SKM-1 (cell line): ENCODE measurements at regions not wholly inside any gene's neighbourhood (a gene's known extent, or its start where the extent isn't known, plus 50 kb on each side); places are given as distances from the start of the nearest gene placed in this dataset.

Experiments used
- DNase-seq: peaks from one replicate; lab custom pipeline; 2025; ENCODE audit not compliant: unreplicated experiment; lab: John Stamatoyannopoulos, UW

- no peak for DNase-seq
These were observed 234.0 kb downstream of the EPHA4 start for GRCh38 chr2:221337957-221338685.

GRCh38 chr2:221342388-221342787 is 229.7 kb downstream of the EPHA4 start:
- DNase-seq = no peak

DNA sequence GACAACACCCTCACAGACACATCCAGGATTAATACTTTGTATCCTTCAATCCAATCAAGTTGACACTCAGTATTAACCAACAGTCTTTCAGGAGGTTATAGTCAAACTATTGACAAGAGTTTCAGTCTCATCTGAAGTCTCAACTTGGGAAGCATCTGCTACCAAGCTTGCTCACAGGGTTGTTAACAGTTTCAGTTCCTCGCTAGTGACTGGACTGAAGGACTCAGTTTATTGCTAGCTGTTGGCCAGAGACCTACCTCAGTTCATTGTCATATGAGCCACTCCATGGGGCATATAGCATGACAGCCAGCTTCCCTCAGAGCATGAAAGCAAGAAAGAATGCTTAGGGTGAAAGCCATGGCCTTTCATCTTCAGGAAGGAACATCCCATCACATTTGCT is 228.6 kb downstream of the EPHA4 start:
- DNase-seq = no peak

GRCh38 chr2:221345516-221345915 is 226.6 kb downstream of the EPHA4 start:
- DNase-seq = no peak

GRCh38 chr2:221346411-221346810 is 225.7 kb downstream of the EPHA4 start:
- DNase-seq = no peak

DNA sequence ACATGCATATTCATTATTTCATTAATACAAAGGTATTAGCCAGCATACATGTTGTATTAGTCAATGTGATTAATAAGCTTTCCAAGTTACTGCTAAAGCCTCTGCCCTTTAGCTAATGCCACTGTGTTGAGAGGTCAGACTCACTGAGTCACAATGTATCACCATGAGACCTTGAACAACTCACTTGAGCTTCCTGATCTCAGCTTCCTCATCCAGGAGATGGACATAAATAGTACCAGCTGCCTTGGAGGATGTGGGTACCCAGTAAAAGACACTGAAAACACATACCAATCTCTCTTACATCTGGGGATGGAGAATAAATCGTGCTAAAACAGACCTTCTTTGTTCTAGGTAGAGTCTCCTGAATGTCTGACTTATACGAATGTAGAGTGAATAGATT is 224.6 kb downstream of the EPHA4 start:
- DNase-seq = no peak

- DNase-seq = no peak
These were observed 221.5 kb downstream of the EPHA4 start for GRCh38 chr2:221350616-221351015.

- DNase-seq = no peak
These were observed 218.9 kb downstream of the EPHA4 start for GRCh38 chr2:221353201-221353600.

DNA sequence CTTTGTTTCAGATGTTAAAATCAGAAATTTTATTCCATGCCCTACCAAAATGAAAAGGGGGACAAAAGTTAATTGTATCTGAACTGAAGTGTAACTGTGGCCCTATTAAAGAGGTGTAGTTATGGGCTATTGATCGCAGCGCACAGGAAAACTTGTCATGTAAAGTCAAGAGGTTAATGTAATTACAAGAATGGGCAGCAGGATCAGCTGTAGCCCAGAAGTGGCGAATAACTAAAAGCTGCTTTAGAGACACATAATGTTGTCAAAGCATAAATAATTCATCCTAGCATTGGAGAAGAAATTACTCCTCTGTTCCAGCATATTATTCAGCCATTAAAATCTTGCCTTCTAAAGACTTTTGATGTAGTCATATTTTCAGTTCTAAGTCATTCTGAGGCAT is 211.8 kb downstream of the EPHA4 start:
- DNase-seq = no peak

DNA sequence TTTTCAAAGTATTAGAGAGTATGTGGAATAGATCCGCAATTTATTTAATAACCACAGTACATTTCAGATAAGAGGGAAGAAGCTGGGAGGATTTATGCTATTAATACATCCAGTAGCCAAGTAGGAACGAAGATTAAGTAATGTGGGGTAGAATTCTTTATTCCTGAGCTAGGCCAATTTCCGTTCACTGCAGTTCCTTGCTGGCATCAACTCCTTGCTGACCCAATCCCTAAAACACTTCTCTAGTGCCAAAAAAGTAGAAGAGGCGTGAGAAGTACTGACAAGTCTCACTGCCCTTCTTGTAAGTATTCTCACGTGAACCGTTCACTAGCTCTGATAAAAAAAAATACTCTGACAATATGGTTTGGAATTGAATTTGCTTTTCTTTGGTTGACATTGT is 211.4 kb downstream of the EPHA4 start:
- DNase-seq = no peak

DNA sequence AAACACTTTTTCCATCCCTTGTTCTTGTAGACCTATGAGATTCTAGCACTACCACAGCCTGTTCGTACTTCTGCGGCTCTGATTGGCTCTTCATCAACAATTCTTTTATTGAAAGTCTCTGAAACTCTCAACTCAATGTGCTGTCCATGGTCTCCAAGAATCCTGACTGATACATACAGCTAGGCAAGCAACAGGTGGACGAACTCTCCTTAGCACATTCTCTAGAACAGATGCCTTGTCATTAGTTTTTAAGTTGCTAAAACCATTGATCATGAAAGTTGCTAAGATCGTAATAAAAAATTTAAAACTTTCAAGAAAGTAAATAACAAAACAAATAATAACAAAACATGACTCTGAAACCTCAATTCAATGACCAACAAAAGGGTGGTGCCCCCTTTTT is 210.5 kb downstream of the EPHA4 start:
- no peak for DNase-seq

- DNase-seq = no peak
These were observed 207.4 kb downstream of the EPHA4 start for GRCh38 chr2:221364672-221365071.
